Ovary (tissue), 7 donors: ENCODE measurements at regions not wholly inside any gene's neighbourhood (a gene's known extent, or its start where the extent isn't known, plus 50 kb on each side); places are given as distances from the start of the nearest gene placed in this dataset.

Experiments
- DNase-seq, 5 donors: peaks; one replicate each; pipeline ENCODE4 v3.0.0-alpha.2; 2019 to 2020
- H3K27ac ChIP-seq, 2 donors: fragments of 200-600 bp; one replicate each; pipeline versions ENCODE4 v1.5.1 to v1.8.0; 2019 to 2022
- H3K27me3 ChIP-seq: fragments of 200-600 bp; one replicate; pipeline ENCODE4 v1.8.0; 2022
- H3K36me3 ChIP-seq: fragments of 200-600 bp; sonication (generic); one replicate; pipeline ENCODE4 v1.5.1; 2019
- H3K4me1 ChIP-seq: one replicate; pipeline ENCODE4 v1.8.1; 2013; ENCODE audit warnings: mild to moderate bottlenecking, moderate library complexity; ENCODE audit not compliant: insufficient read depth
- H3K4me3 ChIP-seq: fragments of 200-600 bp; sonication (generic); one replicate; pipeline ENCODE4 v1.5.1; 2017
- H3K9me3 ChIP-seq, 2 donors: fragments of 200-600 bp in 1 of 2; sonication (generic) in 1 of 2; one replicate each; pipeline versions ENCODE4 v1.5.1 to v1.8.1; 2013 to 2019; ENCODE audit warnings: mild to moderate bottlenecking in 1 of 2, moderate library complexity in 1 of 2
- EP300 ChIP-seq: sonication (generic); formaldehyde crosslinking; IDR thresholded peaks from one replicate; pipeline ENCODE4 v1.6.1; 2017; ENCODE audit warnings: antibody characterized with exemption
- POLR2A ChIP-seq: fragments of 450-650 bp; IDR thresholded peaks from one replicate; pipeline ENCODE4 v1.6.1; 2017; ENCODE audit warnings: antibody characterized with exemption, mild to moderate bottlenecking, moderate library complexity
- WGBS, 3 donors: extraction: QIAGEN DNeasy Blood & Tissue Kit in 1 of 3; methylation state at CpG; one replicate each; pipeline versions ENCODE4 v1.1.5 to v1.1.7; 2013 to 2017; 5-methylcytosine and 5-hydroxymethylcytosine counted together
- intact Hi-C, 4 donors: fragments of 100-400 bp; cut with DNase I; formaldehyde crosslinking; loops; one replicate each; pipeline versions ENCODE4 v1.11.0 to v1.15.1; 2022 to 2023
- TF ChIP-seq, protein P1 (sequence below), 3 donors: fragments of 450-650 bp in 2 of 3; fragments of 200-600 bp in 1 of 3; IDR thresholded peaks; one replicate each; pipeline versions ENCODE4 v1.5.1 to v1.8.0; 2016 to 2022; ENCODE audit warnings: antibody characterized with exemption in 3 of 3, mild to moderate bottlenecking in 1 of 3
- donor health status: DM: no; HTN: no; CAD: no; lungs with moderate emphysema.
- donor health status: DM: no; HTN: no; CAD: no.
- donor health status: Bipolar disorder and iron deficiency.
- donor health status: DM: no; HTN: no; CAD: no.
- donor health status: DM: yes; HTN: yes; CAD: no.

DNA sequence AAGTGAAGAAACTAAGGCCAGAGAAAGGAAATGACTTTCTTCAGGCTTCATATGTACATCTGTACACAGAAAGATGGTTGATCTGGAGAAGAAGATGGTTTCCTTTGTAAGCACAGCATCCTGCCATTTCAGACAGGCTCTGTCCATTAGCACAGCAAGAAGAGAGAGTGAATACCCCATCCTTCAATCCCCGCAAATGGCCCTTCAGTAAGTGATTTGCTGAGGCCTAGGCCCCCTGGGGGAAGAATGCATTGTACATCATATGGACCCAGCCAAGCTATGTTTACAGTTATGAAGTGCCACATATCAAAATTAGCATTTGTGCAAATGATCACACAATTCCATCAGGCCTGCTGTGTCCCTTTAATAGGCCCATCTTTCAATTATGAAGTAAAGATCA is 657.4 kb downstream of the BRINP1 start:
- Histone ChIP-seq H3K4me3 (no peak overlapping the region), H3K27ac (no peak overlapping the region), H3K27me3 (no peaks in the 10 kb centered on the region), H3K4me1 (no peaks in the 10 kb centered on the region), H3K9me3 (no peaks in the 10 kb centered on the region), H3K36me3 (no peaks in the 10 kb centered on the region)
- no peak for DNase-seq
- TF ChIP-seq EP300, result no peak
- 73 to 97% (median 85%) methylated on average over 1 of the region's 1 CpG for WGBS, 3 donors
- intact Hi-C loops, result loop anchor here in 1 of 4 donors (10.0 kb wide), 1 partner anchor 573 kb away; no protein-coding TSS in a partner anchor

DNA sequence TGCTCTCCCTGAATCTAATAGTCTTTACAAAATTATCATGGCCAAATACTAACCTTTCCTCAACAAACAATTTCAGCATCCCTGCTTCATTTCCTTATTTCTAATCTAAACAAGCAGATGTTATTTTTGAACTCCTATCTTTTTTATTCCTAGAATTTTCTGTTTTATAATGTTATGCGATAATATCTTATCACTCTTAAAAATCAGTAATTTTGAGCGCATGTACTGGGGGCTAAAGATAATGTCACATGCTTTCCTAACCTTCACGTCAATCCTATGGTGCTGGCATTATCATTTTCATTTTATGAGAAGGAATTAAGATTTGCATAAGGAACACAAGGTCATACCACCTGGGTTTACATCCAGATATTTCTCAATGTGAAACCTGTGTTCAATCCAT is 648.0 kb downstream of the BRINP1 start:
- H3K4me3 ChIP-seq, result no peak overlapping the region
- no peaks in the 10 kb centered on the region for H3K4me1 ChIP-seq
- 83 to 87% (median 85%) methylated on average over 3 of the region's 3 CpGs for WGBS, 3 donors
- no peak for DNase-seq
- intact Hi-C loops, result no loop called here
- no peaks in the 10 kb centered on the region for H3K9me3 ChIP-seq
- no peak overlapping the region for H3K27ac ChIP-seq
- no peaks in the 10 kb centered on the region for H3K36me3 ChIP-seq
- TF ChIP-seq EP300 (no peak), POLR2A (no peak)
- TF ChIP-seq, protein P1, sequence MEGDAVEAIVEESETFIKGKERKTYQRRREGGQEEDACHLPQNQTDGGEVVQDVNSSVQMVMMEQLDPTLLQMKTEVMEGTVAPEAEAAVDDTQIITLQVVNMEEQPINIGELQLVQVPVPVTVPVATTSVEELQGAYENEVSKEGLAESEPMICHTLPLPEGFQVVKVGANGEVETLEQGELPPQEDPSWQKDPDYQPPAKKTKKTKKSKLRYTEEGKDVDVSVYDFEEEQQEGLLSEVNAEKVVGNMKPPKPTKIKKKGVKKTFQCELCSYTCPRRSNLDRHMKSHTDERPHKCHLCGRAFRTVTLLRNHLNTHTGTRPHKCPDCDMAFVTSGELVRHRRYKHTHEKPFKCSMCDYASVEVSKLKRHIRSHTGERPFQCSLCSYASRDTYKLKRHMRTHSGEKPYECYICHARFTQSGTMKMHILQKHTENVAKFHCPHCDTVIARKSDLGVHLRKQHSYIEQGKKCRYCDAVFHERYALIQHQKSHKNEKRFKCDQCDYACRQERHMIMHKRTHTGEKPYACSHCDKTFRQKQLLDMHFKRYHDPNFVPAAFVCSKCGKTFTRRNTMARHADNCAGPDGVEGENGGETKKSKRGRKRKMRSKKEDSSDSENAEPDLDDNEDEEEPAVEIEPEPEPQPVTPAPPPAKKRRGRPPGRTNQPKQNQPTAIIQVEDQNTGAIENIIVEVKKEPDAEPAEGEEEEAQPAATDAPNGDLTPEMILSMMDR (IDR thresholded peaks at IDR 0.05), result no peak
- no peaks in the 10 kb centered on the region for H3K27me3 ChIP-seq

DNA sequence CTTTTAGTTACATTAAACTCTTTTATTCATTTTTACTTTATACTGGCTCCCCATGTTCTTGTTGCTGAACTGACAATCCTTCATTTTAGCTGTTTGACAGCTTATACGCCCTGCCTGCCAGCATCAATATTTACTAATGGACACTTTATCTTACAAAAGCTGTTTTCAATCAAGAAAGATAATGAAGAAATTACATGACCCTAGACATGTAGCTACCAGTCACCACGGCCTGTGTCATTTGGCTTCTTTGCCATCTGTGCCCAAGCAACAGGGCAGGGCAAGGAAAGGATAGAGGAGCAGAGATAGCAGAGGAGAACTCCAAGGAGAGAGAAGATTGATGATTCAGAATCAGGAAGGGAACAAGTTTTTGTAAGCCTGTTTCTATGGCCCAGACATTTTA is 647.3 kb downstream of the BRINP1 start:
- Histone ChIP-seq H3K36me3 (no peaks in the 10 kb centered on the region), H3K27me3 (no peaks in the 10 kb centered on the region), H3K4me3 (no peak overlapping the region), H3K27ac (no peak overlapping the region), H3K4me1 (no peaks in the 10 kb centered on the region), H3K9me3 (no peaks in the 10 kb centered on the region)
- DNase-seq, result no peak
- no peak for TF ChIP-seq POLR2A
- WGBS, 3 donors, result 54 to 70% (median 61%) methylated on average over 2 of the region's 2 CpGs
- intact Hi-C loops, result no loop called here

DNA sequence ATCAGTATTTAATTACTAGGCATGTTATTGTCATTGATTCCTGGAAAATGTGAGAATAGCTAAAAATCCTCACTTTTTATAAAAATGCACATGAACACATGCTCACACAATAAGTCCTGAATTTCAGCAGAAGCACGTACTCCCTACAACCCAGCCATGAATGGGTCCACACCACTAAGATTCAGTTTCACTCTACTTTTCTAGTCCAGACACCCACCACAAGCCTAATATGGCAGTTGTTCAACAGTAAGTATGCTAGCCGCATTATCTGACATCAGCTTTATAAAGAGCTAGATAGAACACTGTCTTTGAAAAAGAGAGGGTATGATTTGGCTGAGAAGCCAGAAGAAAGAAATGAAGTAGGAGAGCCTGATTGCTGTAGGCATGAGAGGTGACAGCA is 639.3 kb downstream of the BRINP1 start:
- WGBS, 3 donors, result 87 to 97% (median 88%) methylated on average over 2 of the region's 2 CpGs
- Histone ChIP-seq H3K9me3 (no peaks in the 10 kb centered on the region), H3K4me1 (no peaks in the 10 kb centered on the region), H3K36me3 (no peaks in the 10 kb centered on the region), H3K27me3 (no peaks in the 10 kb centered on the region), H3K27ac (no peak overlapping the region), H3K4me3 (no peak overlapping the region)
- DNase-seq, result no peak
- TF ChIP-seq POLR2A (no peak), EP300 (no peak)
- TF ChIP-seq, protein P1 (IDR thresholded peaks at IDR 0.05), result no peak
- intact Hi-C loops, result no loop called here

DNA sequence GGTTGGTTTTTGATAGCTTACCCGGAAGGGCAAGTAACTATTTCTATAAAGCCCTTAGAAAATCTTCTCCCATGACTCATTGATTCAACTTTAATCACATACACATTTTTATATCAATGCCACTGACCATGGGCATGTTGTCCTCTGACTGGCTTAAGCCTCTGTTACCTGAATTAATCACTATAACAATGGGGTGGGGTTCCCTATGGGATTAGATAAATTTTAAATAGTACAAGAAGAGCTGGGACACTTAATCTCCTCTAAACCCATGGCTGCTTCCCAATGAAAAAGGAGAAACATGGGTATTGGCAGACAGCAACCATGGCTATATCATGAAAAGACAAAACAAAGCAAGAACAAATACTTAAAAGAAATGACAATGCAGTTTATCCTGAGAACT is 636.2 kb downstream of the BRINP1 start:
- H3K9me3 ChIP-seq, result no peaks in the 10 kb centered on the region
- no peaks in the 10 kb centered on the region for H3K27me3 ChIP-seq
- H3K27ac ChIP-seq, result no peak overlapping the region
- DNase-seq, result no peak
- no peak overlapping the region for H3K4me3 ChIP-seq
- WGBS, 3 donors, result 2 to 74% (median 58%) methylated on average over 1 of the region's 1 CpG
- intact Hi-C loops, result no loop called here
- H3K36me3 ChIP-seq, result no peaks in the 10 kb centered on the region
- TF ChIP-seq EP300 (no peak), POLR2A (no peak)
- TF ChIP-seq, protein P1 (IDR thresholded peaks at IDR 0.05), result no peak
- no peaks in the 10 kb centered on the region for H3K4me1 ChIP-seq

DNA sequence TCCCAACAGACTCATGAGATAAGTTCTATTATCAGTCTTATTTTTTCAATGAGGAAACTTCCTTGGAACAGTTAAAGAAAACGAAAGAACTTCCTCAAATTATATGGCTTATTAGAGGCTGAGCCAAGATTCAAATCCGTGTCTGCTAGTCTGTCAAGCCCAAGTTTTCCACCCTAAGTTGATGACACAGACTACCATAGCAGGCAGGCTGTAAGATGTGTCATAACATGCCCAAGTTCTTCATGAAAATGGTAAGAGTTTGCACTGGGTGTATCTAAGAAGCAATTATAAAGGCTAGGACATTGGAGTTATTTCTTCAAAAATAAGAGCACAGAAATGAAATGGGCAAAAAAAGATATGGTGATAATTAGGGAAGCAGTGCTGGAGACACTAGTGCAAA is 634.5 kb downstream of the BRINP1 start:
- no peak for DNase-seq
- H3K9me3 ChIP-seq, result no peaks in the 10 kb centered on the region
- H3K36me3 ChIP-seq, result no peaks in the 10 kb centered on the region
- H3K4me3 ChIP-seq, result no peak overlapping the region
- H3K27ac ChIP-seq, result no peak overlapping the region
- no peaks in the 10 kb centered on the region for H3K4me1 ChIP-seq
- TF ChIP-seq, protein P1 (IDR thresholded peaks at IDR 0.05), result no peak
- TF ChIP-seq EP300 (no peak), POLR2A (no peak)
- 33 to 53% (median 44%) methylated on average over 2 of the region's 2 CpGs for WGBS, 3 donors
- no peaks in the 10 kb centered on the region for H3K27me3 ChIP-seq
- intact Hi-C loops, result no loop called here
